ENCODE measurements at regions not wholly inside any gene's neighbourhood (a gene's known extent, or its start where the extent isn't known, plus 50 kb on each side); places are given as distances from the start of the nearest gene placed in this dataset.

DNA sequence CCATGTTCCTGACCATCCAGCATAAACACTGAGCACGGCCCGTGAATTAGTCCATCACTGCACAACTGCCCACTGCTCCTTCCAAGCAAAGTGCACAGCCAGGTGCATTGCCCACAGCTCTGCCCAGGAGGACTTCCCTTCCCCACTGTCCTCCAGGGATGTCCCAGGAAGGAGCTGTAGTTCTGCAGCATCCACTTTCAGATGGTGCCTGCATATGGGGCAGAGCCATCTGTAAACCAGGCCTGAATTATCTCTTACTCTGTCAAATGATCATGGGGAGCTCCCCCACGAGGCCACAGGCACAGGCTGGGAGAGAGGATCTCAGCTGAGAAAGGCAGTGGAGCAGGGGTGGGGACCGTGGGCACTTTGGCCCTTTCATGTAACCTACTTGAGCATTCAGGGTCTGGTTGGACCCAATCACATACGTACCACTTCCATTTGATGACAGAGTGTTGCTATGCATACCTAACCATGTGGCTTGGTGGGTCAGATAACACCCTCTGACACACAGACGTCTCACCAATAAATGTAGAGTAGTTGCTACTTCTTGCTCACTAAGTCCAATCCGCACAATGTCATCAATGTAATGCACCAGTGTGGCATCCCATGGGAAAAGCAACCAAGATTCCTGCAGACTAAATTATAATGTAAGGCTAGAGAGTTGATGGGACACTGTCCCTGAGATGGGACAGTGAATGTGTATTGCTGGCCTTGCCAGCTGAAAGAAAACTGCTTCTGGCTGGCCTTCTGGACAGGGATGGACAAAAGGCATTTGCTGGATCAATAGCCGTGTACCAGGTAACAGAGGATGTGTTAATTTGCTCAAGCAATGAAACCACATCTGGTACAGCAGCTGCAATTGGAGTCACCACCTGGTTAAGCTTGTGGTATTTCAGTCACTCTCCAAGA lies 113.8 kb upstream of the C14orf180 start:
- no peak for DNase-seq (ENCODE audit: extremely low spot score)
- POLR2A ChIA-PET = interaction anchor here (0.5 kb wide), 1 partner anchor 20 kb away, joined by 3 read pairs; no protein-coding TSS in a partner anchor
- CTCF ChIA-PET = interaction anchor here (0.6 kb wide), 1 partner anchor 1725 kb away, joined by 5 read pairs; no protein-coding TSS in a partner anchor
- TF ChIP-seq ELF4 (IDR thresholded peaks at IDR 0.05) (no peak), TARDBP (IDR thresholded peaks at IDR 0.05) (no peak), L3MBTL2 (conservative IDR thresholded peaks at IDR 0.05) (no peak), FOXM1 (IDR thresholded peaks at IDR 0.05; ENCODE audit: borderline replicate concordance) (no peak), SP1 (IDR thresholded peaks at IDR 0.05) (no peak), HDGF (IDR thresholded peaks at IDR 0.05; ENCODE audit: borderline replicate concordance) (no peak), LEF1 (IDR thresholded peaks at IDR 0.05; ENCODE audit: borderline replicate concordance) (no peak)
- TF ChIP-seq, protein P1, sequence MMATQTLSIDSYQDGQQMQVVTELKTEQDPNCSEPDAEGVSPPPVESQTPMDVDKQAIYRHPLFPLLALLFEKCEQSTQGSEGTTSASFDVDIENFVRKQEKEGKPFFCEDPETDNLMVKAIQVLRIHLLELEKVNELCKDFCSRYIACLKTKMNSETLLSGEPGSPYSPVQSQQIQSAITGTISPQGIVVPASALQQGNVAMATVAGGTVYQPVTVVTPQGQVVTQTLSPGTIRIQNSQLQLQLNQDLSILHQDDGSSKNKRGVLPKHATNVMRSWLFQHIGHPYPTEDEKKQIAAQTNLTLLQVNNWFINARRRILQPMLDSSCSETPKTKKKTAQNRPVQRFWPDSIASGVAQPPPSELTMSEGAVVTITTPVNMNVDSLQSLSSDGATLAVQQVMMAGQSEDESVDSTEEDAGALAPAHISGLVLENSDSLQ (IDR thresholded peaks at IDR 0.05) = no peak

DNA sequence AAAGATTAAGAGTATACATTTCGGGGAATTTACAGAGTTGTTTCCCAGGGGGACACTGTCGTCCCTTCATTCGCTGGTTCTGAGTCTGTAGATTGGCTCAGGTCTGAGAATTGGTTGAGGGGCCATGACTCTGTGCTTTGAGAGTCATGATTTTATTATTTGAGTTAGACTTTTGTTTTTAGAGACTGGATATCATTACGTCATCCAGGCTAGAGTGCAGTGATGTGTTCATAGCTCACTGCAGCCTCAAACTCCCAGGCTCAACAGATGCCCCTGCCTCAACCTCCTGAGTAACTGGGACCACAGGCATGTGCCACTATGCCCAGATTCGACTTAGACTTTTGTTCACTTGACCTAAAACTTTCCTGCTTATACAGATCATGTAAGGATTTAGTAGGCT lies 112.3 kb upstream of the C14orf180 start:
- ChIA-PET CTCF (no interaction called here), POLR2A (no interaction called here)
- TF ChIP-seq ELF4 (IDR thresholded peaks at IDR 0.05) = no peak
- TF ChIP-seq, protein P1 (IDR thresholded peaks at IDR 0.05) = no peak
- TF ChIP-seq ZNF384 (IDR thresholded peaks at IDR 0.05) = no peak
- TF ChIP-seq SUZ12 (IDR thresholded peaks at IDR 0.05) = no peak
- no peak for TF ChIP-seq CTBP1 (IDR thresholded peaks at IDR 0.05; ENCODE audit: borderline replicate concordance)
- TF ChIP-seq FOXA1 (IDR thresholded peaks at IDR 0.05) = no peak
- TF ChIP-seq L3MBTL2 (conservative IDR thresholded peaks at IDR 0.05) = no peak
- TF ChIP-seq NFRKB (IDR thresholded peaks at IDR 0.05) = no peak
- no peak for TF ChIP-seq SP1 (IDR thresholded peaks at IDR 0.05)
- TF ChIP-seq FOXM1 (IDR thresholded peaks at IDR 0.05; ENCODE audit: borderline replicate concordance) = no peak
- DNase-seq (ENCODE audit: extremely low spot score) = no peak

DNA sequence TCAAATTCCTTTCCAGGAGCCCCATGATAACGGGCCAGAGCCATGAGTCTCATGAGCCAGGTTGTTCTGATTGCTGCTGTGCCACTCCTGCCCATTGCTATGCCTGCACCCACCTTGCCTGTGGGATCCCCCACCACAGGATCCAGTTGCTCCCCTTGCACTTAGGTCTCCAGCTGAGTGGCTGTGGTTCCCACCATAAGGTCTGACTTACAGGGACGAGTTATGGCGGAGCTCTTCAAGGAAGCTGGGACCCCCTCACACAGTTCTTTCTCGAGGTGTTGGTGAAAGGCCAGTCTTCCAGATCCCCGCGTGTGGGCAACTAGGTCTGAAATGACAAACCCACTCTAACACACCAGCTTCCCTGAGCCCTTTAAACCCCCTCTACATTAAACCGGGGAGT lies 111.9 kb upstream of the C14orf180 start:
- DNase-seq (ENCODE audit: extremely low spot score) = no peak
- POLR2A ChIA-PET = no interaction called here
- no peak for TF ChIP-seq HDGF (IDR thresholded peaks at IDR 0.05; ENCODE audit: borderline replicate concordance)
- no peak for TF ChIP-seq ZNF384 (IDR thresholded peaks at IDR 0.05)
- TF ChIP-seq FOXM1 (IDR thresholded peaks at IDR 0.05; ENCODE audit: borderline replicate concordance) = no peak
- TF ChIP-seq TARDBP (IDR thresholded peaks at IDR 0.05) = no peak
- TF ChIP-seq, protein P1 (IDR thresholded peaks at IDR 0.05) = no peak
- no peak for TF ChIP-seq ARNT (IDR thresholded peaks at IDR 0.05)
- no peak for TF ChIP-seq FOXA1 (IDR thresholded peaks at IDR 0.05)
- TF ChIP-seq BHLHE40 (IDR thresholded peaks at IDR 0.05; ENCODE audit: borderline replicate concordance) = no peak
- CTCF ChIA-PET = no interaction called here

DNA sequence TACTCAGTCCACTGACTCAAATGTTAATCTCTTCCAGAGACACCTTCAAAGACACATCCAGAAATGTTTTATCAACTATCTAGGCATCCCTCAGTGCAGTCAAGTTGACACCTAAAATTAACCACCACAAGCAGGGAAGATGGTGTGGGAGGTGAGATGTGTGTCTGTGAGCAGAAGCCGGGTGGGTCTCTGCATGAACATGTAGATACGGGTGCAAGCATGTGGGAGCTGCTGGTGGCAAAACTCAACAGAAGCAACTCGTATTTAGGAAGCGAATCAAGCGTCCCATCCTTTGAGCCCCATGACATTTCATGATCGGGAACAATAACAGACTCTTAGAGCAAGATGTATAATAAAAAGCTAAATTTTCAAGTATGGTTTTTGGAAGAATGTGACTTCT lies 110.0 kb upstream of the C14orf180 start:
- TF ChIP-seq LEF1 (IDR thresholded peaks at IDR 0.05; ENCODE audit: borderline replicate concordance) = no peak
- no peak for TF ChIP-seq FOXA1 (IDR thresholded peaks at IDR 0.05)
- no peak for TF ChIP-seq ZNF384 (IDR thresholded peaks at IDR 0.05)
- TF ChIP-seq TARDBP (IDR thresholded peaks at IDR 0.05) = no peak
- no peak for TF ChIP-seq ARNT (IDR thresholded peaks at IDR 0.05)
- no peak for TF ChIP-seq FOXK2 (IDR thresholded peaks at IDR 0.05)
- TF ChIP-seq SUZ12 (IDR thresholded peaks at IDR 0.05) = no peak
- TF ChIP-seq, protein P1 (IDR thresholded peaks at IDR 0.05) = no peak
- TF ChIP-seq SP1 (IDR thresholded peaks at IDR 0.05) = no peak
- TF ChIP-seq HDGF (IDR thresholded peaks at IDR 0.05; ENCODE audit: borderline replicate concordance) = no peak
- no peak for TF ChIP-seq ELF4 (IDR thresholded peaks at IDR 0.05)
- DNase-seq (ENCODE audit: extremely low spot score) = no peak
- ChIA-PET CTCF (no interaction called here), POLR2A (no interaction called here)

DNA sequence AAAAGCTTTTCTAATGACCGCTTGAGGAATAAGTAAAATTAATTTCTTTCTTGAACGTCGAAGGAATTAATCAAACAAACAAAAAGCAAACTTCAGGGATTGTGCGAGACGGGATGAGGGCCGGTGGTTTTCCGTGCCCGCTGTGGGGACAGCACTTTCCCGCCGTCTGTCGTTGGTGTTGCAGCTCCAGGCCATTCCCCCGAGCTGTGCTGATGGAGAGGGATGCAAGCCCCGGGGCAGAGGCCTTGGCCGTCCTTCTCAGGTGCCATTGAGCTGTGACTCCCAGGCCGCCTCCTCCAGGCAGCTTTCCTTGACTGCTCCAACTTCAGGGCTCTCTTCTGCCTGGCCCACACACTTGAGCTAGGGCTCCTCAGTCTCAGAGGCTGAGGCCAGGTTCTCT lies 109.0 kb upstream of the C14orf180 start:
- TF ChIP-seq ELF4 (IDR thresholded peaks at IDR 0.05) (no peak), L3MBTL2 (conservative IDR thresholded peaks at IDR 0.05) (no peak), BHLHE40 (IDR thresholded peaks at IDR 0.05; ENCODE audit: borderline replicate concordance) (no peak), SUZ12 (IDR thresholded peaks at IDR 0.05) (no peak), ZNF384 (IDR thresholded peaks at IDR 0.05) (no peak), FOXM1 (IDR thresholded peaks at IDR 0.05; ENCODE audit: borderline replicate concordance) (no peak), LEF1 (IDR thresholded peaks at IDR 0.05; ENCODE audit: borderline replicate concordance) (no peak), CTBP1 (IDR thresholded peaks at IDR 0.05; ENCODE audit: borderline replicate concordance) (no peak), NFRKB (IDR thresholded peaks at IDR 0.05) (no peak), ARNT (IDR thresholded peaks at IDR 0.05) (no peak), FOXK2 (IDR thresholded peaks at IDR 0.05) (no peak), FOXA1 (IDR thresholded peaks at IDR 0.05) (no peak), HDGF (IDR thresholded peaks at IDR 0.05; ENCODE audit: borderline replicate concordance) (no peak), TARDBP (IDR thresholded peaks at IDR 0.05) (no peak), SP1 (IDR thresholded peaks at IDR 0.05) (no peak)
- TF ChIP-seq, protein P1 (IDR thresholded peaks at IDR 0.05) = no peak
- ChIA-PET CTCF (no interaction called here), POLR2A (no interaction called here)
- DNase-seq (ENCODE audit: extremely low spot score) = no peak

All from HEK293T (cell line).